ENCODE measurements at regions not wholly inside any gene's neighbourhood (a gene's known extent, or its start where the extent isn't known, plus 50 kb on each side); places are given as distances from the start of the nearest gene placed in this dataset.
A peak's percentile ranks its signal among the peaks of the same experiment; 100 is the strongest.
"Not testable (repeated sequence)": the region's sequence is repeated elsewhere in the genome, so short reads cannot be mapped to it uniquely, and the experiment has no call there.

DNA sequence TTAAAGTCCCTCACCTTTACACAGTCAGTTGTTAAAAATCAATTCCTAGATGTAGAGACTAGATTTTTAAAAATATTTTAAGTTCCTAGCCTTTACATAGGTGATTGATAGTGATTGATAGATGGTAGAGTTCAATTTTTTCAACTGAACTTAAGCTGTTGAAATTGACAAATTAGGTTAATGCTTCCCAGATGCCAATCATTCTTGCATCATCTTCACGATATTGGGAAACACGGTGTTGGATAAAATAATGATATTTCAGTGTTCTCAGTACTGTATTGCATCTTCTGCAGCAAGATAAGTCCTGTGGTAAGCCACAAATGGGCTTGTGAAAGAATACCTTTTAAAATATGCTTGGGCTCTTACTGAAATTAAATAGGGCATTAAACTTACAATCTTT lies 667.6 kb downstream of the STK39 start:
- DNase-seq (ENCODE audit: low spot score): no peak

DNA sequence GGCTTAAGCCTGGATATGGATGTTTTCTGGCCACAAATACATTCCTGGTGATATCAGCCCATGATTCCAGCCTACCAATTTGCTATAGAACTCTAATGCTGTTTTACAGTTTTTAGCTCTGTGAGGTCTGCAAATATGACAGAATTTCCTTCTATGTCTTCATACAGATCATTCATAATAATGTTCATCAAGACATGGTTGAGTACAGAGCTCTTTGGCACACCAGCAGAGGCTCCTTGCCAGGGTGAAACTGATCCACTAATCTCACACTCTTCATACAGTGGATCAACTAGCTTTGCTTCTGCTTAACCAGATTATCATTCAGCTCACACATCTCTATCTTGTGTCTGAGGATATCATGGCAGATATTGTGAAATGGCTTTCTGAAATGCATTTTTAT lies 672.1 kb downstream of the STK39 start:
- no peak for DNase-seq (ENCODE audit: low spot score)

DNA sequence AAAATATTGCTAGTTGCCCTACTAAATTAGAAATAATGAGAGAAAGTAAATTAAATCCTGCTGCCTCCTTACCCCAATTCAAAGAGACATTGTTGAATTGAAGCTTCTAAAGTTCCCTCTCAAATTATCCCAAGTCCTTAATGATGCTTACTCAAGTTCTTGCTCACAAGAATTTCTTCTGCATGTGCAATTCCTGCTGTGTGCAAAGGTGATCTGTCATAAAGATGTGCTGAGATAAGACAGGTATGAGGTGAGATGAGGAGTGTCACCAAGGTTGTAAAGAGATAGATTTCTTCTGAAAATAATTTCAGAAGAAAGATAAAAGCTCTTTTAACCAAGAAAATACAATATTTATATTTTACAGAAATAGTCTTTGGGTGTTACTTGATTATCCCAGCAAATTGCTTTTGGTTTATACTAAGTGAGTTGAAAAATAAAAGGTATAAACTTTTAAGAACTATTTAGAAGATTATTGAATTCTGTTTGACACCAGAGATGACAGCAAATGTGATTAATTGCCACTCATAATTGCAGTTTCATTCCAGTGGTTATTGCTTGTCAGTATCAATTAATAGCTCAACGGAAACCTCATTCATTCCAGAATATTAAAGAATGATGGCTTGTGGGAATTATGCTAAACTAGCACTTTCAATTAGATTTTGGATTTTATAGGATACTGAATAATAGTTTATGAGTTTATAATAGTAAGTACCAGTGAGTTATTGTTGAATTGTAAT lies 674.3 kb downstream of the STK39 start:
- no peak for DNase-seq (ENCODE audit: low spot score)

DNA sequence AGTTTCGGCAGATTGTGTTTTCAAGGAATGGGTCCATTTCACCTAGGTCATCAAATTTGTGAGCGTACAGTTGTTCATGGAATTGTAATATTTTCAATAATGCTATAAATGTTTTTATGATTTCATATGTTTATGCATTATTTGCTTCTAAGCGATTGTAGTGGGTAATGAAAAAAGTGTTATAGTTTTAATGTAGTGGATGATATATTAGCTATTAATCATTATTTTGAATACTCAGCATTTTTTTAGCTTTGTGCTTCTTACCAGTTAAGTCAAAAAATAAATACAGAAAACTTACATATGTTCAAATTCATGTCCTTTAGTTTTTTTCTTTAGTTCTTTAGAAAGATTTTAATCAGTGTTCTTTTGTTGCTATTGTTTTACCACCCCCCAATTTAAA lies 677.0 kb downstream of the STK39 start:
- DNase-seq (ENCODE audit: low spot score): no peak

DNA sequence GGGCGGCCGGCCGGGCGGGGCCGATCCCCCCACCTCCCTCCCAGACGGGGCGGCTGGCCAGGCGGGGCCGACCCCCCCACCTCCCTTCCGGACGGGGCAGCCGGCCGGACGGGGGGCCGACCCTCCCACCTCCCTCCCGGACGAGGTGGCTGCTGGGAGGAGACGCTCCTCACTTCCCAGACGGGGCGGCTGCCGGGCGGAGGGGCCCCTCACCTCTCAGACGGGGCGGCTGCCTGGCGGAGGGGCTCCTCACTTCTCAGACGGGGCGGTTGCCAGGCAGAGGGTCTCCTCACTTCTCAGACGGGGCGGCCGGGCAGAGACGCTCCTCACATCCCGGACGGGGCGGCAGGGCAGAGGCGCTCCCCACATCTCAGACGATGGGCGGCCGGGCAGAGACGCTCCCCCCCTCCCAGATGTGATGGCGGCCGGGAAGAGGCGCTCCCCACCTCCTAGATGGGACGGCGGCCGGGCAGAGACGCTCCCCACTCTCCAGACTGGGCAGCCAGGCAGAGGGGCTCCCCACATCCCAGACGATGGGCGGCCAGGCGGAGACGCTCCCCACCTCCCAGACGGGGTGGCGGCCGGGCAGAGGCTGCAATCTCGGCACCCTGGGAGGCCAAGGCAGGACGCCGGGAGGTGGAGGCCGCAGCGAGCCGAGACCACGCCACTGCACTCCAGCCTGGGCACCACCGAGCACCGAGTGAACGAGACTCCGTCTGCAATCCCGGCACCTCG lies 675.8 kb downstream of the XIRP2 start:
- DNase-seq (ENCODE audit: low spot score): not testable (repeated sequence)

DNA sequence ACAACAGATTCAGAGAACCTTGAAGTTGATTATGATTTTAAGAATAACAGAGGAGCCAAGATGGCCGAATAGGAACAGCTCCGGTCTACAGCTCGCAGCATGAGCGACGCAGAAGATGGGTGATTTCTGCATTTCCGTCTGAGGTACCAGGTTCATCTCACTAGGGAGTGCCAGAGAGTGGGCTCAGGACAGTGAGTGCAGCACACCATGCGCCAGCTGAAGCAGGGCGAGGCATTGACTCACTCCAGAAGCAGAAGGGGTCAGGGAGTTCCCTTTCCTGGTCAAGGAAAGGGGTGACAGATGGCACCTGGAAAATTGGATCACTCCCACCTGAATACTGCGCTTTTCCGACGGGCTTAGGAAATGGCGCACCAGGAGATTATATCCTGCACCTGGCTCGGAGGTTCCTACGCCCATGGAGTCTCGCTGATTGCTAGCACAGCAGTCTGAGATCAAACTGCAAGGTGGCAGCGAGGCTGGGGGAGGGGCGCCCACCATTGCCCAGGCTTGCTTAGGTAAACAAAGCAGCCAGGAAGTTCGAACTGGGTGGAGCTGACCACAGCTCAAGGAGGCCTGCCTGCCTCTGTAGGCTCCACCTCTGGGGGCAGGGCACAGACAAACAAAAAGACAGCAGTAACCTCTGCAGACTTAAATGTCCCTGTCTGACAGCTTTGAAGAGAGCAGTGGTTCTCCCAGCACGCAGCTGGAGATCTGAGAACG lies 670.2 kb downstream of the XIRP2 start:
- DNase-seq (ENCODE audit: low spot score): not testable (repeated sequence)

DNA sequence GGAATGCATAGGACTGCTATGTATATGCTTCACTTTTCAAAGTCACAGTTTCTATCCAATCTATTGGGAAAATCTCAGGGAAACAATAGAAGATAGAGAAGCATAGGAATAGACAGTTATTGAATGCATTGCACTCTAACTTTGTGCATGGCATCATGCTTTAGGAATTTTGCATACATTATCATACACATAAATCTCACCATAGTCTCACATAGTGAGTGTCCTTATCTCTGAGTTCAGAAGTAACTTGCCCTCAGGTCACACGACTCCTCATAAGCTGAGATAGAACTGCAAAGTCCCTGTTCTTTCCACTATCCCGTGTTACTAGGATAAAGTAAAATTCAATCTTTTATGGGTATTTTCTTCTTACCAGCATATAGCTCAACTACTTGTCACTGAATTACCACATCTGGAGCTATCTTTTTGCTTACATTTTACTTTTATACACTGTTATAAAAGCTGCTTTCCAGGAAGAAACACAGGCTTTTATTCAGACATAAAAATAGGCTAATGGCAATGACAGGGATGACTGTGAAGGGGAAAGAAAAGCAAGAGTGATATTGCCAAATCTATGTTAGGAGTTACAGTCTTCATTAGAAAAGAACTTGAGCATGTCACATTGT lies 666.9 kb downstream of the XIRP2 start:
- DNase-seq (ENCODE audit: low spot score): no peak

DNA sequence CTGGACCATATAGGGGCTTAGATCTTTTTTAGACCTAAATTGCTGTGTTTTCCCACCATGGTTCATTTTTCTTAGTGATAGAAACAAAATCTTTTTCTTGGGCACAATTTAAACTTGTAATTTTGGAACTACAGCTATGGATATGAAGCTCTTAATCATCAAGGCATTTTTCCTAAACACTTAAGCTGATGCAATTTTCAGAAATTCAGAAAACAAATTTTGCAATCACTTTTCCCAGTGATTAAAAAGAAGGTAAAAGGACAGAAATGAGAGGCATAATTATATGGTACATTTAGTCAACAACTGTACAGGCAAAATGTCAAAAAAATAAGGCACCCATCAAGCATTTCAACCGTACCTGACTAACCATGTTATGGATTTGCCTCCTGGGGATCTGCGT lies 665.4 kb downstream of the XIRP2 start:
- DNase-seq (ENCODE audit: low spot score): no peak

DNA sequence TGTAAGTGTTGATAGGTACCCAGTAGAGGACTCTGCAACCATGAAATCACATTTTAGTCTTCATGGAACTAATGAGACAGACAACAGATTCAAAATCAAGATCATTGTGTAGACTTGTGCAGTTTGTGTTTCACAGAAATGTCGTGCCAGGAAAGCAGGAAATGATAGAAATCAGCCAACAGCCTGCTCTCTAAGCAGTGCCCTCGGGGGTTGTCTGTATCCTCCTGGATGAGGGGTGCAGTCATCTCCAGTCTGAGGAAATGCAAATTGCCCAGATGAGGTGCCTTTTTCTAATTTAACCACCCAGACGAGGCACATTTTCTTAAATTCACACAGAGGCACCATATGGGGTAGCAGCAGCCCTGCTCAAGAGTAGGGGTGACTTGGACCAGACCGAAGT lies 663.1 kb downstream of the XIRP2 start:
- no peak for DNase-seq (ENCODE audit: low spot score)

DNA sequence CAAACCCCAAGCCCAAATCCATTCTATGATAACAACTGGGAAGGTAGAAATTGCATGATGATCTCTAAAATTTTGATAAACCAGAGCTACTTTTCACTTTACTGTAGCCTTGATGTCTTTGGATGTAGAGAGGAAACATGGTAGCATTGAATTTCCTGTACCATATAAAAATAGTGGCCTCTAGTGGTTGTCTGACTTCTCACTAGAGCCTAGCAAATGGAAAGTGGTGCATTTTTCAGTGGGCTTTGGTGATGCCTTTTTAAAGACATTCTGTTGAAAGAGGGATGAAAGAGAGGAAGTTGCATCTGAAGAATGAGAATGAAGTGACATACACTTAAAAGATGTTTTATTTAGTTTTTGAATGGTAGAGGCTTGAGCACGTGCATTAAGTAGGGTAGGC lies 662.2 kb downstream of the XIRP2 start:
- DNase-seq (ENCODE audit: low spot score): peak; percentile 27

DNA sequence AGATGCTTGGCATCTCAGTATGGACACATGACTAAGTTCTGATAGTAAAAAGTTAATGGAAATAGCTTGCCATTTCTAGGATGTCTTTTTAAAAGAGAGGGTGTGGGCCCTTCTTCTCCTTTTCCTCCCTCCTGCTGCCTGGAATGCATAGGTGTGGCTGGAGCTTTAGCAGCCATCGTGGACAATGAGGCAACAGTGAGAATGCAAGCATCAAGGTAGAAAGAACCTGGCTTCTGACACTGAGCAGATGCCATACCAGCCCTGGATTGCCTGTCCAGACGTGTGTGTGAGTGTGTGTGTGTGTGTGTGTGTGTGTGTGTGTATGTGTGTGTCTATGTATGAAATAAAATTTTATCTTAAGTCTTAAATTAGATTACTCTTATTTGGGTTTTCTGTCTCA lies 660.1 kb downstream of the XIRP2 start:
- DNase-seq (ENCODE audit: low spot score): no peak

DNA sequence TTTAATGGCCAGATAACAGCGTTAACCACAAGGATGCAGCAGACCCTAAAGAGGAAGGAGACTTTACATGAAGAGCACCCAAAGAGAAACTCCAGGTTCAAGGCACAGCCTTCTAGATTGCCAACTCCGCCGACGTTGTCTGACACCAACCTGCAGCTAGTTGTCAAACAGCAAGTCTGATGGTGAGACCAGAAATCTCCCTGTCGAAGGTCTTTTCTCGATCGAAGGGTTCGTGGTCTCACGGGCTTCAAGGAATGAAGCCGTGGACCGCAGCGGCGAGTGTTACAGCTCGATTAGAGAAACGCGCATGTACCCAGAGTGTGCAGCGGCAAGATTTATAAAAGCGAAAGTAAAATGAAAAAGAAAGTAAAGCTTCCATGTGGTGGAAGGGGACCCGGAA lies 656.3 kb downstream of the XIRP2 start:
- no peak for DNase-seq (ENCODE audit: low spot score)

DNA sequence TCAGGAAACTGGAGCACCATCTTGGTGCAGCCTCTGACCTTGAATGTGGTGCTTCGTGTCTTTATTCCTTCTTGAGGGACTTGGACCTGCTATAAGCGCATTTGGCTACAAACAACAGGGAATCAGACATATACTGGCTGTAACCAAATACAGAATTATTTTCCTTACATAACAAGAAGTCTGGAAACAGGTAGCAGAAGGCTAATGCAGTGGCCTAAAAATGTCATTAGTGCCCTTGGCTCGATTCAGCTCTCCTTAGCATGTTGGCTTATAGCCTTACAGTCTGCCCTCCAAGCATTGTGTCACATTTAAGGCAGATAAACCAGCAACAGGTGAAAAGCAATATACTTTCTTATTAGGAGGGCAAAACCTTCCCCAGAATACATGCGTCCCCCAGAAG lies 655.4 kb downstream of the XIRP2 start:
- DNase-seq (ENCODE audit: low spot score): no peak

DNA sequence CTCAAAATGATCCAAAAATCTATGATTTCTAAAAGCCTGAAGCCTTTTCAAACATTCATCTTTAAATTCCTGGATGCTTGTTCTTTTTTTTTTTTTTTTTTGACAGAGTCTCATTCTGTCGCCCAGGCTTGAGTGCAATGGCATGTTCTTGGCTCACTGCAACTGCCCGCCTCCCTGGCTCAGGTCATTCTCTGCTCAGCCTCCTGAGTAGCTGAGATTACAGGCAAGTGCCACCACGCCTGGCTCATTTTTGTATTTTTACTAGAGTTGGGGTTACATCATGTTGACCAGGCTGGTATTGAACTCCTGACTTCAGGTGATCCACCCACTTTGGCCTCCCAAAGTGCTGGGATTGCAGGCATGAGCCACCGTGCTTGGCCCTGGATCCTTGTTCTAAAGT lies 649.5 kb downstream of the XIRP2 start:
- DNase-seq (ENCODE audit: low spot score): no peak

DNA sequence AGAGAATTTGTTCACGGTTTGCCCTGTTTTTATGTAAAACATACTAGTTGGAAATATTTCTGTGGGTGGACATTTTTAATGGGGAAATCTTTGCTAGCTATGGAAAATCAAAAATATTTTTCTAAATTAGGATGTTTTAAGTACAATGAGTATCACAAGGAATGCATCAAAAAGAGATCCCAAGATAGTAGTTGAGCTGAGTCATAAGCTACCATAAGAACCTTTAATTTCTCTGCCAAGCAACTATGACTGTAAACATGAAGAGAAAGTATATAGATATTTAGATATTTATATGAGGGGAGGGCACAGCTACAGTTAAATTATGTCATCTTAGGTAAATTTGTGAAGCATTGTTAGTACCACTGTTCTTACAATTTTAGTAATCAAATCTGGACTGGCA lies 646.2 kb downstream of the XIRP2 start:
- DNase-seq (ENCODE audit: low spot score): no peak

DNA sequence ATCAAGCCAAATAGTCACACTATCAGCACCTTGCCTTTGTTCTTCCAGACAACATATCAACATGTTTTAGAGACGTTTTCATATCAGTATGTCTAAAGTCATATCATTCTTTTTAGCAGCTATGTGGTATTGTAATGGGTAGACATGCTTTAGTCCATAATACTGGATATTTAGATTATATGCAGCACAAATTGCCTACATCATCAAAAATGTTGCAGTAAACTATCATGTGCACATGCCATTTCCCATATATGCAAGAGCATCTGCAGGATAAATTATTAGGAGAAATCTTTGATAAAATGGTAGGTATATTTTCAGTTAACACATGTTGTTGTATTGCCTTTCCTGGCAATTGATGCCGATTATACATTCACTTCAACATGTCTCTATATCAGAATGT lies 636.5 kb downstream of the XIRP2 start:
- DNase-seq (ENCODE audit: low spot score): no peak

DNA sequence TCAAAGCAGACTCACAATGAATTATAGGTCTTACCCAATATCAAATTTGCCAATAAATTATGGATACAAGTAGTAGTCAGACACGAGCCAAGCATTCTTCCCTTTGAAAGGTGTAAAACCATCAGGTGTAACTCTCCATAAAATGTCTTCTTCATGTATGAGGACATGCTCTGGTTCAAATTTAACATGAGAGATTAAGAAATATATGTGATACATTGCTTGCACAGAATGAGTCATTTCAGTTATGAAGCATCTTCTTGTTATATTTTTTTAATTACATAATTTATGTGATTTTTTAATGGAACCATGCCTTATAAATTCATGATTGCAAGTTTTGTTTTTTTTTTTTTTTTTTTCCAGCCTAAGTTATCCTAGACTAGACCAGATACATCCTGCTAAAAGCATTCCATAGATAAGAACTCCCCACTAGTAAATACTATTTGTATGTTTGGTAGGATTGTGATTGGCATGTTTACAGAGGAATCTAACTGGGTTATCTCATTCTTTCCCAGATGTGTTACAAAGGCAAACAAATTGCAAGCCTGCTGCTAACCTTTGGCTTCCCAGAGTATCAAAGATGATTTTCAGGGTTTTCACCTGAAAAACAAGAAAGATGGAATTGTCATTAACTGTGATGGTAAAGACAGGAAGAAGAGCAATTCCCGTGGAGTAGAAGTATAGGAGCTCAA lies 621.9 kb downstream of the XIRP2 start:
- DNase-seq (ENCODE audit: low spot score): no peak

DNA sequence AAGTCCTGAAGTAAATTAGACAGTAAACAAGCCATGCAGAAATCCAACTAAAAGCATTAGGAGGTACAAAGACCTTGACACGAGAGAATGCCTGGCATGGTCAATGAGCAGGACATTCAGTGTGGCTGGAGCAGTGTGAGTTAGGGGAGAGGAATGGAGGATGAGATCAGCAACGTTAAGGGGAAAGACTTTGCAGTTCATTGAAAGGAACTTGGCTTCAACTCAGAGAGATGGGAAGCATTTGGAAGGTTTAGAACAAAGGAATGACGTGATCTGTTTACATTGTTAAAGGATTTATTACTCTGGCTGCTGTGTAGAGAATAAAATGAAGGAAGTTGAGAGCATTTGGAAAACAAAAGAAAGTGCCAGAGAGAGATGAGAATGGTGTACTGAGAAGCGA lies 621.3 kb downstream of the XIRP2 start:
- DNase-seq (ENCODE audit: low spot score): peak; percentile 95

DNA sequence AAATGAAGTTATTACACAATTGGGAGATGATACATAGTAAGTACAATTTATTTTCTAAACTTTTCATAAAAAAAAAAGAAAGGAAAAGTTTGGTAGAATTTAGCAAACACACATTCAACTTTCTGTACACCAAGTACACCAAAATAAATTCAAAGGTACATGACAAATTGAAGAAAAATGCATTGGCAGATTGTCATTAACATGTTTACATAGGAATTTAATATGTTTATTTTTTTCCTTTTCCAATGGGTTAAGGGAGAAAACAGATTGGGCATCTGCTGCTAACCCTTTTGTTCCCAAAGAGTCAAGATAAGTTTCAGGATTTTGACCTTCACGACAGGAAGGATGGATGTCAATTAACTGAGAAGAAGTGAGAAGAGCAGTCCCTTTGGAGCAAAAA lies 620.4 kb downstream of the XIRP2 start:
- DNase-seq (ENCODE audit: low spot score): no peak

DNA sequence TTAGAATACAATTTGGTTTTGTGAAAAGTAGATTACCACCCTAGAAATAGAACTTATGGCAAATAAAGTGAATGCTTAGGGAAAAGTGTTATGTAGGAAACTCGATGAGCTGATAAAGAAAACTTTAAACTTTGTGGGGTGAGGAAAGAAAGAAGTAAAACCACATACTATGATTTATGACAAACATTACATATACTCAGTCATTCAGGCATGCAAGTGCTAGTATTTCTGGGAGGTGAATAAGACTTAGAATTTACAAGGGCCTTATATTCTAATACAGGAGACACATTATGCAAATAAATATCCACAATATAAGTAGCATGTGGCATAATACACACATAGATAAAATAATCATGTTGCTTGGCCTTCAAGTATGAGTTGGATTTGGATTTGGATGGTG lies 618.1 kb downstream of the XIRP2 start:
- no peak for DNase-seq (ENCODE audit: low spot score)

DNA sequence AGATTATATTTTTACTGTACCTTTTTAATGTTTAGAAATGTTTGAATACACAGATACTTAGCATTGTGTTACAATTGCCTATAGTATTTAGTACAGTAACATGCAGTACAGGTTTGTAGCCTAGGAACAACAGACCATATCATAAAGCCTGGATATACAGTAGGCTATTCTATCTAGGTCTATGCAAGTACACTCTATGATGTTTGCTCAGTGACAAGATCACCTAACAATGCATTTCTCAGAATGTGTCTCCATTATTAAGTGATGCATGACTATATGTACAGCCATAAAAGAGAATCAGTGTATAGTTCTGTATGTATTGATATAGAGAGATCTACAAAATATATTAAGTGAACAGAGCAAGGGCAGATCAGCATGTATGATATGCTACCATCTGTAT lies 616.4 kb downstream of the XIRP2 start:
- no peak for DNase-seq (ENCODE audit: low spot score)

DNA sequence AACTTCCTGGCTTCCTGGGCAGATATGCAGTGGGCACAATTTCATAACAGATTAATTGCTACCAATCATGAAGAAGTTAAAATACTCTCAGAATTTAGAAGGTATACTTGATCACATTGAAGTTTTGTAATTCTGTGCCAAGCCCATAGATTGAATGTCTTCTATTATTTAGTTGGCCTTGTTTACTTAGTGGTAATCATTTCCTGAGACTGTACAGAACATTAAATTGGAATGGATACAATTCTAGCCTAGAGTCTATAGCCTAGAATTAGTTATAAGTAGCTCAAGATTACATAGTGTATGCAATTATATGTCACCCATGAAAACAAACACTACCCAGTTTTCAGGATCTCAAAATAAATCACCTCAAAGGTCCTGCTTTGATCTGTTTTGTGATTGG lies 615.8 kb downstream of the XIRP2 start:
- no peak for DNase-seq (ENCODE audit: low spot score)
